Lung (tissue), 11 donors: ENCODE measurements at regions not wholly inside any gene's neighbourhood (a gene's known extent, or its start where the extent isn't known, plus 50 kb on each side); places are given as distances from the start of the nearest gene placed in this dataset.

Experiments used
- ATAC-seq: fragments of 200-7000 bp; cut with Tn5 transposase; one replicate; pipeline ENCODE4 v1.9.1; 2020; ENCODE audit warnings: moderate number of reproducible peaks; ENCODE audit not compliant: insufficient read depth, low FRiP score
- DNase-seq, 3 donors: peaks; one replicate each; pipeline ENCODE4 v3.0.0-alpha.2; 2013 to 2017
- H3K27ac ChIP-seq, 2 donors: one replicate each; pipeline ENCODE4 v1.5.1; 2013; ENCODE audit warnings: mild to moderate bottlenecking in 2 of 2, moderate library complexity in 2 of 2, control low read depth in 1 of 2, inconsistent platforms in 1 of 2, low read depth in 1 of 2, low read length in 1 of 2
- H3K27me3 ChIP-seq, 3 donors: one replicate each; pipeline ENCODE4 v1.5.1; 2013; ENCODE audit warnings: low read length in 2 of 3; ENCODE audit not compliant: control insufficient read depth in 3 of 3, insufficient read depth in 3 of 3
- H3K36me3 ChIP-seq, 4 donors: one replicate each; pipeline ENCODE4 v1.5.1; 2013; ENCODE audit warnings: low read length in 4 of 4, mild to moderate bottlenecking in 1 of 4, moderate library complexity in 1 of 4; ENCODE audit not compliant: control insufficient read depth in 4 of 4, insufficient read depth in 4 of 4
- H3K4me1 ChIP-seq, 5 donors: one replicate each; pipeline ENCODE4 v1.5.1; 2013; ENCODE audit warnings: low read length in 5 of 5, mild to moderate bottlenecking in 2 of 5, moderate library complexity in 1 of 5; ENCODE audit not compliant: control insufficient read depth in 5 of 5, insufficient read depth in 5 of 5
- H3K4me3 ChIP-seq: one replicate; pipeline ENCODE4 v1.5.1; 2013; ENCODE audit warnings: mild to moderate bottlenecking, control low read depth, moderate library complexity
- H3K9ac ChIP-seq, 2 donors: one replicate each; pipeline ENCODE4 v1.5.1; 2013; ENCODE audit warnings: low read length in 2 of 2, control low read depth in 1 of 2; ENCODE audit not compliant: insufficient read depth in 1 of 2
- H3K9me3 ChIP-seq, 4 donors: one replicate each; pipeline ENCODE4 v1.5.1; 2013; ENCODE audit warnings: low read length in 3 of 4, mild to moderate bottlenecking in 1 of 4, moderate library complexity in 1 of 4; ENCODE audit not compliant: control insufficient read depth in 4 of 4, insufficient read depth in 3 of 4
- CTCF ChIP-seq: IDR thresholded peaks from 2 replicates; pipeline ENCODE4 v1.5.1; 2012; ENCODE audit warnings: mild to moderate bottlenecking; ENCODE audit errors: control extremely low read depth, extremely low read depth
- WGBS, 2 donors: extraction: QIAGEN DNeasy Blood & Tissue Kit; methylation state at CpG; one replicate each; pipeline ENCODE4 v1.1.7; 2013; 5-methylcytosine and 5-hydroxymethylcytosine counted together
- donor health status: control.
- donor health status: control.
- donor health status: Bipolar disorder and iron deficiency.
- donor health status: healthy.
- donor health status: DM: yes; HTN: yes; CAD: no.

- no peak overlapping the region for H3K27ac ChIP-seq
- H3K9me3 ChIP-seq = peaks cover 0 to 1% (median 0%) of the 10 kb centered on the region in 4 donors
- H3K27me3 ChIP-seq = no peaks in the 10 kb centered on the region
- DNase-seq (no peak), ATAC-seq (no peak)
- H3K4me1 ChIP-seq = no peaks in the 10 kb centered on the region
- no peak for TF ChIP-seq CTCF
- no peaks in the 10 kb centered on the region for H3K36me3 ChIP-seq
- no peak overlapping the region for H3K9ac ChIP-seq
- H3K4me3 ChIP-seq = no peak overlapping the region
These were observed 1040.9 kb downstream of the CBLN2 start for GRCh38 chr18:71503222-71503621.

- H3K27me3 ChIP-seq = no peaks in the 10 kb centered on the region
- H3K27ac ChIP-seq = no peak overlapping the region
- ATAC-seq (no peak), DNase-seq (peak in 2 of 3 donors; percentile 17 to 36)
- TF ChIP-seq CTCF = no peak
- H3K9ac ChIP-seq = no peak overlapping the region
- H3K4me1 ChIP-seq = no peaks in the 10 kb centered on the region
- 77 to 80% methylated on average over 3 of the region's 3 CpGs for WGBS, 2 donors
- no peaks in the 10 kb centered on the region for H3K36me3 ChIP-seq
- H3K9me3 ChIP-seq = peaks cover 0 to 6% (median 0%) of the 10 kb centered on the region in 4 donors
- no peak overlapping the region for H3K4me3 ChIP-seq
These were observed 1058.5 kb downstream of the CBLN2 start for GRCh38 chr18:71485611-71486010.

- Histone ChIP-seq H3K27ac (no peak overlapping the region), H3K4me1 (no peaks in the 10 kb centered on the region), H3K27me3 (no peaks in the 10 kb centered on the region), H3K4me3 (no peak overlapping the region), H3K36me3 (no peaks in the 10 kb centered on the region), H3K9me3 (no peaks in the 10 kb centered on the region), H3K9ac (no peak overlapping the region)
- ATAC-seq = no peak
- no peak for DNase-seq
- 83 to 86% methylated on average over 19 of the region's 19 CpGs for WGBS, 2 donors
- TF ChIP-seq CTCF = no peak
These were observed 1072.0 kb downstream of the CBLN2 start for GRCh38 chr18:71471963-71472725.

GRCh38 chr18:71456206-71456605 lies 1087.9 kb downstream of the CBLN2 start:
- Histone ChIP-seq H3K9me3 (no peaks in the 10 kb centered on the region), H3K4me3 (no peak overlapping the region), H3K27me3 (no peaks in the 10 kb centered on the region), H3K27ac (no peak overlapping the region), H3K9ac (no peak overlapping the region), H3K4me1 (peaks cover 0 to 5% (median 0%) of the 10 kb centered on the region in 5 donors), H3K36me3 (no peaks in the 10 kb centered on the region)
- peak in 2 of 3 donors; percentile 67 to 70 for DNase-seq
- WGBS, 2 donors = 60 to 70% methylated on average over 3 of the region's 3 CpGs
- TF ChIP-seq CTCF = no peak
- ATAC-seq = no peak
